Stimulated activated naive CD4-positive, alpha-beta T cell (primary cell): ENCODE measurements at regions not wholly inside any gene's neighbourhood (a gene's known extent, or its start where the extent isn't known, plus 50 kb on each side); places are given as distances from the start of the nearest gene placed in this dataset.
"Not testable (repeated sequence)": the region's sequence is repeated elsewhere in the genome, so short reads cannot be mapped to it uniquely, and the experiment has no call there.

ENCODE experiments used
- DNase-seq, 6 experiments: peaks; one replicate each; lab custom pipeline; 2025; lab: John Stamatoyannopoulos, UW

- no peak for DNase-seq
Observed at GRCh38 chr5:19064094-19064493, 923.9 kb downstream of the CDH18 start.

GRCh38 chr5:19067741-19068140 is 920.3 kb downstream of the CDH18 start:
- DNase-seq: no peak

- no peak for DNase-seq
Observed at GRCh38 chr5:19098434-19098833, 889.6 kb downstream of the CDH18 start.

GRCh38 chr5:19099195-19099594 is 888.8 kb downstream of the CDH18 start:
- no peak for DNase-seq

- DNase-seq: no peak
Observed at GRCh38 chr5:19104948-19105347, 883.1 kb downstream of the CDH18 start.

- DNase-seq: no peak
Observed at GRCh38 chr5:19122923-19123322, 865.1 kb downstream of the CDH18 start.

- no peak for DNase-seq
Observed at GRCh38 chr5:19125956-19126713, 861.9 kb downstream of the CDH18 start.

GRCh38 chr5:19140276-19140675 is 847.7 kb downstream of the CDH18 start:
- no peak for DNase-seq

- not testable (repeated sequence) for DNase-seq
Observed at GRCh38 chr5:19141937-19142524, 846.0 kb downstream of the CDH18 start.

GRCh38 chr5:19142713-19143414 is 845.1 kb downstream of the CDH18 start:
- not testable (repeated sequence) for DNase-seq

GRCh38 chr5:19143935-19144334 is 844.1 kb downstream of the CDH18 start:
- DNase-seq: no peak

GRCh38 chr5:19169426-19169825 is 818.6 kb downstream of the CDH18 start:
- DNase-seq: no peak

- DNase-seq: no peak
Observed at GRCh38 chr5:19172926-19173470, 815.0 kb downstream of the CDH18 start.

- no peak for DNase-seq
Observed at GRCh38 chr5:19175776-19176570, 812.0 kb downstream of the CDH18 start.

- DNase-seq: no peak
Observed at GRCh38 chr5:19179571-19179970, 808.4 kb downstream of the CDH18 start.

GRCh38 chr5:19189176-19189575 is 798.8 kb downstream of the CDH18 start:
- no peak for DNase-seq

- no peak for DNase-seq
Observed at GRCh38 chr5:19193631-19194030, 794.4 kb downstream of the CDH18 start.

GRCh38 chr5:19196631-19197030 is 791.4 kb downstream of the CDH18 start:
- no peak for DNase-seq

GRCh38 chr5:19200251-19200650 is 787.7 kb downstream of the CDH18 start:
- no peak for DNase-seq

- no peak for DNase-seq
Observed at GRCh38 chr5:19208397-19208796, 779.6 kb downstream of the CDH18 start.

GRCh38 chr5:19210886-19211285 is 777.1 kb downstream of the CDH18 start:
- no peak for DNase-seq
